ENCODE measurements at regions not wholly inside any gene's neighbourhood (a gene's known extent, or its start where the extent isn't known, plus 50 kb on each side); places are given as distances from the start of the nearest gene placed in this dataset.

DNA sequence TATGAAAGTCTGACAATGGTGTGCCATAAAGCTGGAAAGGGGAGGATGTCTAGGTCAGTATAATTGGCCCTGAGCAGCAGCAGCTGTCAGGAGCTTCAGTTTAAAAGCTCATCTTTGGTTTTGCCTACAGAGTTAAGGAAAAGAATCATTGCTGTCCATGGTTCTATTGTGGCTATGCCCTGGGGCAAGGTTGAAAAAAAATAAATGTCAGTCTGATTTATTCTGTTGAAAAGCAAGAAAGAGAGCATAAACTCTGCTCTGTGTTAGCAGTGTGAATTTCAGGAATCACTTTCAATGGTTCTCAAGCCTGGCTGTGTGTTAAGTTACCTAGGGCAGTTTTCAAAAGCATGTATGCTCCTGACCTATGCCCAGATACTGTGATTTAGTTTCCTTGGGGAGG is 446.7 kb downstream of the SETBP1 start:
- H3K79me2 ChIP-seq (ENCODE audit: low read length): no peaks in the 10 kb centered on the region
- no peaks in the 10 kb centered on the region for H3K27me3 ChIP-seq (ENCODE audit: low read length)
- CTCF ChIA-PET: no interaction called here
- intact Hi-C loops (cut with micrococcal nuclease): no loop called here
- no peaks in the 10 kb centered on the region for H3K4me1 ChIP-seq (ENCODE audit: insufficient read depth, low read length)
- no peaks in the 10 kb centered on the region for H3K9me2 ChIP-seq (replicated peaks; ENCODE audit: low read length)
- H3F3A ChIP-seq (ENCODE audit: low read length, unreplicated experiment): no peaks in the 10 kb centered on the region
- H2AFZ ChIP-seq (ENCODE audit: low read length): no peak overlapping the region
- no peak overlapping the region for H3K4me3 ChIP-seq (ENCODE audit: low read length)
- H3K4me2 ChIP-seq (ENCODE audit: low read length): no peak overlapping the region
- POLR2A ChIA-PET (ENCODE audit: unreplicated experiment): no interaction called here
- TF ChIP-seq EZH2phosphoT487 (IDR thresholded peaks at IDR 0.05; ENCODE audit: borderline replicate concordance, low read length): no peak
- no peak for TF ChIP-seq EZH2 (IDR thresholded peaks at IDR 0.05; ENCODE audit: low read length, unreplicated experiment)
- TF ChIP-seq, protein P1, sequence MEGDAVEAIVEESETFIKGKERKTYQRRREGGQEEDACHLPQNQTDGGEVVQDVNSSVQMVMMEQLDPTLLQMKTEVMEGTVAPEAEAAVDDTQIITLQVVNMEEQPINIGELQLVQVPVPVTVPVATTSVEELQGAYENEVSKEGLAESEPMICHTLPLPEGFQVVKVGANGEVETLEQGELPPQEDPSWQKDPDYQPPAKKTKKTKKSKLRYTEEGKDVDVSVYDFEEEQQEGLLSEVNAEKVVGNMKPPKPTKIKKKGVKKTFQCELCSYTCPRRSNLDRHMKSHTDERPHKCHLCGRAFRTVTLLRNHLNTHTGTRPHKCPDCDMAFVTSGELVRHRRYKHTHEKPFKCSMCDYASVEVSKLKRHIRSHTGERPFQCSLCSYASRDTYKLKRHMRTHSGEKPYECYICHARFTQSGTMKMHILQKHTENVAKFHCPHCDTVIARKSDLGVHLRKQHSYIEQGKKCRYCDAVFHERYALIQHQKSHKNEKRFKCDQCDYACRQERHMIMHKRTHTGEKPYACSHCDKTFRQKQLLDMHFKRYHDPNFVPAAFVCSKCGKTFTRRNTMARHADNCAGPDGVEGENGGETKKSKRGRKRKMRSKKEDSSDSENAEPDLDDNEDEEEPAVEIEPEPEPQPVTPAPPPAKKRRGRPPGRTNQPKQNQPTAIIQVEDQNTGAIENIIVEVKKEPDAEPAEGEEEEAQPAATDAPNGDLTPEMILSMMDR (conservative IDR thresholded peaks at IDR 0.05; ENCODE audit: low read depth, low read length): no peak
- H3K9me3 ChIP-seq (ENCODE audit: low read length): no peaks in the 10 kb centered on the region
- BruUV-seq (replicated peaks): no TSS peak
- no peak overlapping the region for H3K27ac ChIP-seq (ENCODE audit: low read length)
- ATAC-seq: no peak
- no peak for DNase-seq
- no peaks in the 10 kb centered on the region for H4K20me1 ChIP-seq (ENCODE audit: low read length)
- no peak overlapping the region for H3K9ac ChIP-seq (ENCODE audit: low read length)
- no peaks in the 10 kb centered on the region for H3K36me3 ChIP-seq (ENCODE audit: low read depth, low read length)

DNA sequence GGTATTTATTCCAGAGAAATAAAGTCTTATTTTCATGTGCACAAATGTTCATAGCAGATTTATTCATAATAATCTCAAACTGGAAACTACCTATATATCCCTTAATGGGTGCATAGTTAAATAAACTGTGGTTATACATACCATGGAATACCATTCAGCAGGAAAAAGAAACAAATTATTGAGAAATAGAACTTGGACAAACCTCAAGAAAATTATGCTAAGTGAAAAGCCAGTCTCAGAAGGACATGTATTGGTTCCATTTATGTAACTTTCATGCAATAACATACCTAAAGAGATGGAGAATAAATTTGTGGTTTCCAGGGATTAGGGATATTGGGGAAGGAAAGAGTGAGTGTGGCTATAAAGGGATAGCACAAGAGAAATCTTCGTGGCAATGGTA is 452.6 kb downstream of the SETBP1 start:
- Histone ChIP-seq H3K36me3 (ENCODE audit: low read depth, low read length) (no peaks in the 10 kb centered on the region), H4K20me1 (ENCODE audit: low read length) (no peaks in the 10 kb centered on the region), H3K79me2 (ENCODE audit: low read length) (no peaks in the 10 kb centered on the region), H3K9ac (ENCODE audit: low read length) (no peak overlapping the region), H3K27ac (ENCODE audit: low read length) (no peak overlapping the region), H3K4me3 (ENCODE audit: low read length) (no peak overlapping the region), H3F3A (ENCODE audit: low read length, unreplicated experiment) (no peaks in the 10 kb centered on the region), H3K9me2 (replicated peaks; ENCODE audit: low read length) (no peaks in the 10 kb centered on the region), H3K27me3 (ENCODE audit: low read length) (no peaks in the 10 kb centered on the region), H3K9me3 (ENCODE audit: low read length) (no peaks in the 10 kb centered on the region), H2AFZ (ENCODE audit: low read length) (no peak overlapping the region), H3K4me1 (ENCODE audit: insufficient read depth, low read length) (no peaks in the 10 kb centered on the region), H3K4me2 (ENCODE audit: low read length) (no peak overlapping the region)
- TF ChIP-seq EZH2phosphoT487 (IDR thresholded peaks at IDR 0.05; ENCODE audit: borderline replicate concordance, low read length): no peak
- TF ChIP-seq EZH2 (IDR thresholded peaks at IDR 0.05; ENCODE audit: low read length, unreplicated experiment): no peak
- TF ChIP-seq, protein P1 (conservative IDR thresholded peaks at IDR 0.05; ENCODE audit: low read depth, low read length): no peak
- intact Hi-C loops (cut with micrococcal nuclease): no loop called here
- ChIA-PET CTCF (no interaction called here), POLR2A (ENCODE audit: unreplicated experiment) (no interaction called here)
- DNase-seq (no peak), ATAC-seq (no peak)
- no TSS peak for BruUV-seq (replicated peaks)

DNA sequence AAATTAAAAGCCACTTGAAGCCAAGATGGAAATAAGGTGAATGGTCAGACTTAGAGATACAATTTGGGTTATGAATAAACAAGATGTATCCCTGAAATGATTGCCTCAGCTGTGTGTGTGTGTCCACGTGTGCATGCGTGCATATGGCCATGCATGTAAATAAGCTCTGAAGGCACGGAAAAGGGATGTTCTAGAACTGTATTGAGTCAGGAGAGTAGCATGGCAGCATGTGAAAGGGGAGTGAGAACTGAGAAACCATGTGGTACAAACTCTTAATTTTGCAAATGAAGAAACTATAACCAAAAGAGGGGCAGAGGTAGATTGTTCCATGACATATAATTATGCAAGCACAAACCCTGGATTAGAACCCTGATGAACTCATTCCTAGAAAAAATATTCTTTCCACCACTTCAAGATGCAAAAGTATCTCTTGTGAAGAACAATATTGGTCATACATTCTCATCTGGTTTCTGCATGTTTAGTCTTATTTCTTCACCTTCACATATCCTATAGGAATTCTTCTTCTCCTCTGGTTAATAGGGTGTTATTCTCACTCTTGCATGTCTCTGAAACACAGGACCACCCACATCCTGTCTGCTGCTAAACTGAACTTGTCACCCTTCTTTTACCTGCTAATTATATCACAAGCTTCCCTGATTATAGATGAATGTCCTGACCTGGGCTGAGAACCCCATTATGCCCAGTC is 455.8 kb downstream of the SETBP1 start:
- intact Hi-C loops (cut with micrococcal nuclease): no loop called here
- H3K36me3 ChIP-seq (ENCODE audit: low read depth, low read length): no peaks in the 10 kb centered on the region
- BruUV-seq (replicated peaks): no TSS peak

More for the DNA sequence above, 455.8 kb downstream of the SETBP1 start:
- Histone ChIP-seq H3K79me2 (ENCODE audit: low read length) (no peaks in the 10 kb centered on the region), H3K27ac (ENCODE audit: low read length) (no peak overlapping the region), H3K9me2 (replicated peaks; ENCODE audit: low read length) (no peaks in the 10 kb centered on the region), H3K4me2 (ENCODE audit: low read length) (no peak overlapping the region), H3K9ac (ENCODE audit: low read length) (no peak overlapping the region), H4K20me1 (ENCODE audit: low read length) (no peaks in the 10 kb centered on the region), H3F3A (ENCODE audit: low read length, unreplicated experiment) (no peaks in the 10 kb centered on the region), H3K4me3 (ENCODE audit: low read length) (no peak overlapping the region), H2AFZ (ENCODE audit: low read length) (no peak overlapping the region), H3K4me1 (ENCODE audit: insufficient read depth, low read length) (no peaks in the 10 kb centered on the region), H3K27me3 (ENCODE audit: low read length) (no peaks in the 10 kb centered on the region), H3K9me3 (ENCODE audit: low read length) (no peaks in the 10 kb centered on the region)
- POLR2A ChIA-PET (ENCODE audit: unreplicated experiment): no interaction called here
- DNase-seq: no peak
- CTCF ChIA-PET: no interaction called here
- TF ChIP-seq EZH2phosphoT487 (IDR thresholded peaks at IDR 0.05; ENCODE audit: borderline replicate concordance, low read length): no peak
- ATAC-seq: no peak

Data from PC-3 (cell line).